Muscle of back (tissue), 3 donors: ENCODE measurements at regions not wholly inside any gene's neighbourhood (a gene's known extent, or its start where the extent isn't known, plus 50 kb on each side); places are given as distances from the start of the nearest gene placed in this dataset.
"Not testable (repeated sequence)": the region's sequence is repeated elsewhere in the genome, so short reads cannot be mapped to it uniquely, and the experiment has no call there.

Experiments used
- DNase-seq, 3 donors: peaks; one replicate each; pipeline versions ENCODE4 v3.0.0 to v3.0.0-alpha.2; 2013

DNA sequence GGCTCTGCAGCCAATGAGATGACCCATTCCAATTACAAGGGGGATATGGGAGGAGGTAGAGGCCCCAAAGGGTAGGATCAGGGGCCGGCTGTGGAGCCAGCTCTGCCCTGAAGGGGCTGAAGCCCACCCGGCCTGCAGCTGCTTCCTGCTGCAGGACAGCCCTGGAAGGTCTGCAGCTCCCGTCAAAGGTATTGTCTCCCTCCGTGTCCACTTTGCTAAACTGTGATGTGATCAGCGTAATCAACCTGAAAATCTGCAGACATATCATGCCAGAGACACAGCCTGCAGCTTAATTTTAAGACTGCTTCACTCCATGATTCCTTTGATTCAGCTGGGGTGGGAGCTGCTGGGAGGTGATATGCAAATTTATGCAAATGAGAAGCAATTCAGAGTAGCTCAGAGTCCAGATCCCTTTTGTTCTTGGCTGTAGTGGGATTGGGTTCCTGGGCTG, 90.7 kb downstream of the GADD45G start:
- no peak for DNase-seq

DNA sequence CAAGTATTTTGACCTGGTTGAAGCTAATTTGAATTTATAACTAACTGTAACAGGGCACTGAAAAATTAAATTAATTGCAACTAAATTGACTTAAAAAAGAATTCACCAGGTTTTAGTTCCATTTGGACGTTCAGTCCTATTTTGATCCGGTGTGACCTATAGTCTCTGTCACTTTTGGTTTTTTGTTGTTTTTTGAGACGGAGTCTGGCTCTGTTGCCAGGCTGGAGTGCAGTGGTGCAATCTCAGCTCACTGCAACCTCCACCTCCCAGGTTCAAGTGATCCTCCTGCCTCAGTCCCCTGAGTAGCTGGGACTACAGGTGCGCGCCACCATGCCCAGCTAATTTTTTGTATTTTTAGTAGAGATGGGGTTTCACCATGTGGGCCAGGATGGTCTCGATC, 91.2 kb downstream of the GADD45G start:
- DNase-seq: not testable (repeated sequence)

DNA sequence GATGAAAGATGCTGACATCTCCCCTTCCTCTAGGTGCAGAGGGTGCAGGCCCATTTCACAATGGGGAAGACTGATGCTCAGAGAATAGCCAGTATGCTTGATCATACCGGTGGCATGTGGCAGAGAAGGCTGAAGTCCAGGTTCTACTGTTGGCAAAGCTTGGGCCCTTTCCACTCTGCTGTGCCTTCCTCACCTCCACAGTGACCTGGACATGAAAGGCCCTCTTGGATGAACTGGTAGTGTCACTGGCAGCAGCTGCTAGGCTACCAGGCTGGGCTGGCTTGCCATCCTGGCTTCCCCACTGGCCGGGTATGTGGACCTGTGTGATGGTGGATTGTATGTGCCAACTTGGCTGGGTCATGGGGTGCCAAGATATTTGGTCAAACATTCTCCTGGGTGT, 92.0 kb downstream of the GADD45G start:
- no peak for DNase-seq

DNA sequence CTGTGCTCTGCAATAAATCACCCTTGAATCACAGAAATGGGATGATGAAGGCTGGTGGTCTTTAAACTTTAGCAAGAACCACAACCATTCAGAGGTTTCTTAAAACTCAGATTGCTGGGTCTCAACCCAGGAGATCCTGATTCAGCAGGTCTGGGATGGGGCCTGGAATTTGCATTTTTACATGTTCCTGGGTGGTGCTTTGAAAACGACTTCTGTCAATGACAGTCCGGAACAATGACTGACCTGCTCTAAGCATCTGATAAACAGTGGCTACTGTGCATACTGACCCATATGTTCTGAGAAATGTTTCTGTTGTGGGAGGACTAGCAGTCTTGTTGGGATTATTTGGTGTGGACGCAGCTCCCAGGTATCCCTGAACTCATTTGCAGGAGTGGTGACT, 92.7 kb downstream of the GADD45G start:
- DNase-seq: no peak

GRCh38 chr9:89698411-89699005, 93.7 kb downstream of the GADD45G start:
- DNase-seq: no peak

GRCh38 chr9:89699646-89700045, 94.8 kb downstream of the GADD45G start:
- no peak for DNase-seq

DNA sequence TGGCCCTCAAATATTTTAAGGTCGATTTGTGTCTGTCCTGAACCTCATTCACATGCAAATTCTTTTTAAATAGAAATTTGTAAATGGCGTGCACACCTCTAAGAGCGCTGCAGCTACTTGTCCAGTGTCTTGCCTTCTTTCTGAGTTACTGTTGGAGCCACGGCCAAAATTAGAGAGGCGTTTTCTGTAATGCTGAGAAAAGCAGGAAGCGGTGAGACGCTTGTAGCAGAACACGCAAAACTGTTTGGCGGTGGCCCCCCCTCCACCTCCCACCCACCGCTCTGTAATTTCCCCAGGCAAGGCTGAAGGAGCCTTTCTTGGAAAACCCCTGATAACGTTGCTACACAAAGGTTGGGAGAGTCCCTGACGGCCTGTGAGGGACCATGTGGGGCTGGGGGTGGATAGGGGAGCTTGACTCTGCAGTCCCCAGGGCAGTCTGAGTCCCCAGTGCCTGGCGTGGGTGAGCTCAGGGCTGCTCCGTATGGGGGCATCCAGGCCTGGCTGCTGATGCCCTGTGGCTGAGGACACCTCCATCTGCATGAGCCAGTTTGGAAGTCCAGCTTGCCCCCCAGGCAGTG, 96.5 kb downstream of the GADD45G start:
- DNase-seq: no peak

GRCh38 chr9:89702401-89702800, 97.6 kb downstream of the GADD45G start:
- DNase-seq: peak in 1 of 3 donors; percentile 49

DNA sequence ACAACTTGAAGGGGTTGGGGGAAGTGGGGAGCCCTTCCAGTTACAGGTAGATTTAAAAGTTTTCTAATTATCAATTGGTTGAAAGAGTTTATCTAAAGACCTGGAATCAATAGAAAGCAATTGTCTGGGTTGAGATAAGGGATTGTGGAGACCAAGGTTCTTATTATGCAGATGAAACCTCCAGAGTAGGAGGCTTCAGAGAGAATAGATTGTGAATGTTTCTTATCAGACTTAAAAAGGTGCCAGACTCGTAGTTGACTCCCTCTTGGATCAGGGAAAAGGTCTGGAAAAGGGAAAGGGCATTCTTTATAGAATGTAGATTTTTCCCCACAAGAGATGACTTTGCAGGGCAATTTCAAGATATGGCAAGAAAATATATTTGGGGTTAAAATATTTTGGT, 100.8 kb downstream of the GADD45G start:
- no peak for DNase-seq

DNA sequence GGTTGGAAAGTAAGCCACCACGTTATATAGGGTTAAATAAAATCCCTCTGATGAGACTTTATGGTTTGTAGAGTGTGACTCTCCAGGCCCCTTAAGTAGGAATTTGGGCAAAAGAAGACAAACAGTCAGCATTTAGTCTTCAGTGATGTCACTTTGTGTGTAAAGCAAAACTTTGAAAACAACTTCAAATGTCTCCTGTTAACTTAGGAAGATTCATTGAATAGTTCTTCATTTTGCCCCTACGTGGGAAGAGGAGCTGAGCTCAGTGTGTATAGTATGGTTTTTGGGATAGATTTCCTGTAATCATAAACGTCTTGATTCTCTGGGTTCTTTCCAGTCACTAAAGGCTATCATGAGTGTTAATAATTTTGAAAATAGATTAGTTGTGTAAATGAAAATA, 101.3 kb downstream of the GADD45G start:
- DNase-seq: peak in 1 of 3 donors; percentile 26

GRCh38 chr9:89706731-89707191, 101.9 kb downstream of the GADD45G start:
- DNase-seq: peak in 2 of 3 donors; percentile 34 to 76

DNA sequence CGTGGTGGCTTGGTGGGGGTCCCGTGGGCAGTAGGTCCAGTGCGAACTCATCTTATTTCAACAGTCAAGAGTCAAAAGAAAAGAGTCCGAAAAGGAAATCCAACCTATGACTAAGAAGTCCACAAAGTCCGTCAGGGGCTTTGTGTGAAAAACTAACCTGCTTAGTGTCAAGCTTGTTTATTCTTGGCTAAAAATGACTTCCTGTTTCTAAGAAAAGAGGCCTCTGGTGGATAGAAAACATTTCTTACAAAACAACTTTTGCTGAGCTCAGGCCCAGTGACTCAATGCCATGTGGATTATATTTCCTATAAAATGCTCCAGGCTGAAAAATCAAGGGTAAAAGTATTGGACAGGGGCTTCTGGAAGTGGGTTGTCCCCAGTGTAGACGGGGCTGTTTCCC, 105.9 kb downstream of the GADD45G start:
- DNase-seq: peak in 2 of 3 donors; percentile 49 to 79

DNA sequence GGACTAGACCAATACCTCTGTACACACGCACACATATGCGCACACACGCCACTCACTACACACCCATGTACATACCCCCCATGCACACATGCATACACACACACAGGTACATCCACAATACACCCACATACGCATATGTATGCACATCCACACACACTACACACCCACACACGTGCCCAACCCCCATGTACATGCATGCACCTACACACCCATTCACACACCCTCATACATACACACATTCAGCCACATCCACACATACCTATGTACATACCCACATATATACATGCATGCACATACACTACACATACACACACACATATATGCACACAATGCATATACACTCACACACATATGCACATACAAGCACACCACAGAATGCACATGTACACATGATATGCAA, 107.1 kb downstream of the GADD45G start:
- no peak for DNase-seq

DNA sequence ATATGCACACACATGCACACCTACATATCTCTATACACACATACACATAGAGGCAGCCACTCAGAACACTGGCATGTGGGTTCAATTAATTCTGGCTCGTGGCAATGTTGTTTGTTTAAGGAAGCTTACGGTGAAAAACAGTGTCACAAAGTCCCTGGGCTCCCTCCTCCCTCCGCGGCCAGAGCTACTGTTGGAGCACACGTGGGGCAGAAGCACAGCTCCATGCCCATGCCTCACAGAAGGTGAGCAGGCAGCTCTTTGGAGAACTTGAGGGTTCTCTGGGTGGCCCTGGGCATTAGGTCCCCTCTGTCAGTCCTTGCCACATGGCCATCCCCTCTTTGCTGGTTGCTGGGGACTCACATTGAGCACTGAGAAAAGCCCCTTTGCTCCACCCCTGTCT, 107.5 kb downstream of the GADD45G start:
- DNase-seq: no peak

DNA sequence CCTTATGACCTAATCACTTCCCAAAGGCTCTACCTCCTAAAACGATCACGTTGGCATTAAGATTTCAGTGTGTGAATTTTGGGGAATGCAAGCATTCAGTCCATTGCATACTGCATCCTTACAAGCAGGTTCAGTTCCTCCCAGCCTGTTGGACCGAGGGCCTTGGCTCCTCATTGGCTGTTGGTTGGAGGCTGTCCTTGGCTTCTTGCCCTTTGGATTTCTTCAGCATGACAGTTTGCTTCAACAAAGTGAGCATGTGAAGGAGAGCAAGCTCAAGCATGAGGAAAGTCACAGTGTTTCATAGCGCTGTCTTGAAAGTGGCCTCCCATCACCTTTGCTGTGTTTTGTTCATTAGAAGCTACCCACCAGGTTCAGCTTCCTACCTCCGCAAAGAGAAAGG, 109.5 kb downstream of the GADD45G start:
- no peak for DNase-seq

DNA sequence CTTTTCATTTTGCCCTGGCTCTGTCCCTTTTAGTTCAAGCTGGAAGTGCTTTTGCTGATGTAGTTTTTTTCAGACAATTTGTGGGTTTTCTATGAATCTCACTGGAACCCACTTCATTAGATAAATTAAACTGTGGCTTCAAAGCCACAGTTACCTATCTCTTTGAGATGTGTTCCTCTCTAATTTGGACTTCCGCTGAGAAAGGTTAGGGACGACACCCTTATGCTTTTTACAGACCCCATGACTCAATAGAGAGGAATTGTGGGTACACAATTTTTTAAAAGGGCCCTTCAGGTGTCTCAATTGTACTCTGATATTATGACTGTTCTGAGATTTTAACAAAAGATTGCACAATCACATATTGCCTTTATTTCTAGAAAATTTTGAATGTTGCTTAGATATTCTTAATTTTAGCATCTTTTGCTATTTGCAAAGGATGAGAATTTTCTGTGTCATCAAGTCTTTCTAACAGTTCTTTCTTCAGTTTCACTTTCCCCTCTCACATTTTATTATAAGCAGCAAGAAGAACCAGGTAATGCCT, 110.6 kb downstream of the GADD45G start:
- DNase-seq: no peak

DNA sequence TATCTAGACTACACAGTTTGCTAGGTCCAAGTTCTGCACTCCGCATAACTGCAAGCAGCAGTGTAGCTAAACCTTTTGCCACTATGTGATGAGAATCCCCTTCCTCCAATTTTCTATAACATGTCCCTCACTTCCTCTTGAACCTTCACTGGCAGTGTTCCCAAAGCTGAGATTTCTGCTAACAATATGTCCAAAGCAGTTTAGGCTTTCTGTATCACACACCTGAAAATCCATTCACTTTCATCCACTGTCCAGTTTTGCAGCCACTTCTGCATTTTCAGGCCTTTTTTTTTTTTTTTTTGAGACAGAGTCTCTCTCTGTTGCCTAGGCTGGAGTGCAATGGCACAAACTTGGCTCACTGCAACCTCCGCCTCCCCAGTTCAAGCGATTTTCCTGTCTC, 111.1 kb downstream of the GADD45G start:
- DNase-seq: no peak

DNA sequence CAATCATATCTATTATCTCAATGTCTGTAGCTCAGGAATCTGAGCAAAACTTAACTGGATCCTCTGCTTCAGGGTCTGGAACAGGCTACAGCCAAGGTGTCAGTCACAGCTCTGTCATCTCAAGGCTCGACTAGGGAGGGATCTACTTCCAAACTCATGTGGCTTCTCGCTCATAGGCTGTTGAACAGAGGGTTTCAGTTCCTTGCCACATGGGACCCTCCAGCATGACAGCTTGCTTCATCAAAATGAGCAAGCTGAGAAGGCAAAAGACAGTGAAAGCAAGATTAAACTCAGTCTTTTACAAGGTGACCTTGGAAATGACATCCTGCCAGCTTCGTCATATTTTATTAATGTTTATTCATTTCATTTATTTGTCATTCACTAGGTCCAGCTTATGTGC, 111.7 kb downstream of the GADD45G start:
- no peak for DNase-seq

DNA sequence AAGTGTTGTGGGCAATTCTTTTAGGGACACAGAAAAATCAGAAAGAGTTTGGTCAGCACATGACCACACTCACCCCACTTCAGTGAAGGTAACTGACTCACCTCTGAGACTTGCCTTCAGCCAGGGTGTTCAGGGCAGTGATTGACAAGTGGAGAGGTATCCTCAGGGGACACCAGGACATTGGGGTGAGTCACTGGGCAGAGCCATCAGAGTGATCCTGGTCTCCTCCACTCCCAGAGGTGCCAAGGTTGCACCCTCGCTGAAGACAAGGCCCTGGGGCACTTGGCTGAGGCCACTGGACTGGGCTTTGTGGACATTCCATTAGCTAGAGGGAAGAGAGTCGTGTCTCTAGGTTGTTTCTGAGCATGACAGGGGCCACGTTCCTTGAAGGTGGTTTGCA, 113.4 kb downstream of the GADD45G start:
- no peak for DNase-seq

- no peak for DNase-seq
These were observed 113.8 kb downstream of the GADD45G start for GRCh38 chr9:89718651-89719050.

GRCh38 chr9:89719202-89719601, 114.4 kb downstream of the GADD45G start:
- no peak for DNase-seq

- no peak for DNase-seq
These were observed 115.9 kb downstream of the GADD45G start for GRCh38 chr9:89720696-89721175.

- DNase-seq: peak in 1 of 3 donors; percentile 60
These were observed 116.4 kb downstream of the GADD45G start for GRCh38 chr9:89721176-89721700.
